ENCODE measurements at regions not wholly inside any gene's neighbourhood (a gene's known extent, or its start where the extent isn't known, plus 50 kb on each side); places are given as distances from the start of the nearest gene placed in this dataset.
A peak's percentile ranks its signal among the peaks of the same experiment; 100 is the strongest.

GRCh38 chr15:46265664-46266347 is 631.0 kb downstream of the SQOR start:
- DNase-seq (ENCODE audit: missing footprints): no peak
- no peak for ATAC-seq

GRCh38 chr15:46266661-46267060 is 631.8 kb downstream of the SQOR start:
- DNase-seq (ENCODE audit: missing footprints) (no peak), ATAC-seq (no peak)
- intact Hi-C loops (cut with DNase I): no loop called here

More at GRCh38 chr15:46265664-46266347, 631.0 kb downstream of the SQOR start:
- intact Hi-C loops (cut with DNase I): no loop called here

GRCh38 chr15:46270481-46271147 is 635.8 kb downstream of the SQOR start:
- DNase-seq (ENCODE audit: missing footprints): no peak
- intact Hi-C loops (cut with DNase I): no loop called here
- ATAC-seq: no peak

GRCh38 chr15:46275701-46276100 is 640.9 kb downstream of the SQOR start:
- DNase-seq (ENCODE audit: missing footprints) (no peak), ATAC-seq (no peak)
- intact Hi-C loops (cut with DNase I): no loop called here

DNA sequence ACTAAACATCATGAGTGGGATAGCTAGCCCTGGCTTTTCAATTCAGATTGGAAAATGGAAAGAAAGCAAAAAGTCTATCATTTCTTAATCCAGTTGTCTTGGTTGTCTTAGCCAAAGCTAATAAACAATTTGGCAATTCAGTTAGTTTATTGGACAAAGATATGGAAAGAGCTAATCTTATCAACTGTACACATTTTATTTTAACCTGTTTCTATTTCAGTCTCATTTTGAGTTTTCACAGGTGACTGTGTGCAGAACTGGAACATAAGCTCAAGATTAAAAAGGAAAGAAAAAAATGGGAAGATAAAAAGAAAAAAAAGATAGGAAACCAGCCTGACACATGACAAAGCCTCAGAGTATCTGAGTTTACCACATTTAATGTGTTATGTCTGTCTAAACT is 642.6 kb downstream of the SQOR start:
- no peak for ATAC-seq
- intact Hi-C loops (cut with DNase I): no loop called here
- DNase-seq (ENCODE audit: missing footprints): no peak

GRCh38 chr15:46278062-46278461 is 643.2 kb downstream of the SQOR start:
- DNase-seq (ENCODE audit: missing footprints): no peak
- intact Hi-C loops (cut with DNase I): no loop called here
- ATAC-seq: no peak

GRCh38 chr15:46278486-46279090 is 643.8 kb downstream of the SQOR start:
- ATAC-seq (no peak), DNase-seq (ENCODE audit: missing footprints) (no peak)
- intact Hi-C loops (cut with DNase I): no loop called here

- ATAC-seq (no peak), DNase-seq (ENCODE audit: missing footprints) (no peak)
- intact Hi-C loops (cut with DNase I): loop anchor here (5.0 kb wide), 1 partner anchor 569 kb away; no protein-coding TSS in a partner anchor
These were observed 646.1 kb downstream of the SQOR start for GRCh38 chr15:46280762-46281542.

GRCh38 chr15:46293550-46293949 is 658.7 kb downstream of the SQOR start:
- intact Hi-C loops (cut with DNase I): no loop called here
- ATAC-seq: no peak
- no peak for DNase-seq (ENCODE audit: missing footprints)

GRCh38 chr15:46296002-46296401 is 661.2 kb downstream of the SQOR start:
- ATAC-seq: no peak
- intact Hi-C loops (cut with DNase I): no loop called here
- DNase-seq (ENCODE audit: missing footprints): no peak

- ATAC-seq (no peak), DNase-seq (ENCODE audit: missing footprints) (no peak)
- intact Hi-C loops (cut with DNase I): no loop called here
These were observed 662.0 kb downstream of the SQOR start for GRCh38 chr15:46296797-46297196.

DNA sequence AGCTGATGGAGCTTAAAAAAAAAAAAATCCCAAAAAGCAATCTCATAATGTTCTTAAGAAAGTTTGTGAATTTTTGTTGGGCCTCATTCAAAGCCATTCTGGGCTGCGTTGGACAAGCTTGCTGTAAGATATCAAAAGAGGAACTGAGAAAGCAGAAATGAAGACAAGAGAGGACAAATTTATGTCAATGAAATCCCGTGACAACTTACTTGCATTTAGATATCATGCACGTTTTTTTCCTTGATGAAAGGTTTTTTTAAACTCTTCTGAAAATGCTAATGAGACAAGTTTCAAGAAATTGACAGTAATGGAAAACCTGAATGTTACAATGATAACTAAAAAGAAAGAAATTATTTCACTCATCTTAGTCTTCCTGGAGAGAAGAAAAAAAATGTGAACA is 662.9 kb downstream of the SQOR start:
- DNase-seq (ENCODE audit: missing footprints) (no peak), ATAC-seq (no peak)
- intact Hi-C loops (cut with DNase I): no loop called here

DNA sequence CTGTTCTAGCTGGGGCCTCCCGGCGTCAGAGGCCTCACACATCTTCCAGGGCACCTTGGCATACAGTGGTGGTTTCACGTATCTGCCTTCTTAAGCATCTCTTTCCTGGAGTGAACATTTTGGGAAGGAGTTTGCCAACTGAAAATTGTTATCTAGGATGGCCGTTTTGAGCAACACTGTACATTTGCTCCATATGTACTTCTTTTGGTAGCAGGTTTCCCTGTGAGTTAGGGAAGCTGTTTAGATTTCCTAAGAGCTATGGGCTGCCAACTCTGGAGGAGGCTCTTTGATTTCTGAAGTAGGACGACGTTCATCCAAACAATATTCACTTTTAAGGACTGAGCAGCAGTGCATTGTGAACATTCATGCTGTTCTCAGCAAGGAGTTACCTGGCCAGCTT is 665.9 kb downstream of the SQOR start:
- ATAC-seq: no peak
- intact Hi-C loops (cut with DNase I): no loop called here
- DNase-seq (ENCODE audit: missing footprints): no peak

- DNase-seq (ENCODE audit: missing footprints) (no peak), ATAC-seq (no peak)
- intact Hi-C loops (cut with DNase I): no loop called here
These were observed 666.5 kb downstream of the SQOR start for GRCh38 chr15:46301291-46301690.

DNA sequence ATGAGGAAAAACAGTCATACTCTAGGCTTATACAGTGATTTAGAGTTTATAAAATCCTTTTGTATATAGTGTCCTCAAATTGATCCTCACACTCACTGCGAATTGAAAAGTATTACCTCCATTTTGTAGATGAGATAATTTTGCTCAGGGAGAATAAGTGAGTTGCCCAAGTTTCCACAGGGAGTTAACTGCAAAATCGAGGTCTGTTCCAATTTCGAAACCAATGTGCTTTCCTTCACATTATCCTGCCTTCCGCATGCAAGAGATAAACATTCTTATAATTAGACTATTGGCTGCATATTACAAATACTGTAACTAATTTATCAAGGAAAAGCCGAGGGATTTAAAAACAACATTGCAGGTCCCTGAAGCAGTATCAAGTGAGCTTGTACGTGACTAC is 667.0 kb downstream of the SQOR start:
- ATAC-seq (no peak), DNase-seq (ENCODE audit: missing footprints) (no peak)
- intact Hi-C loops (cut with DNase I): no loop called here

- intact Hi-C loops (cut with DNase I): no loop called here
- DNase-seq (ENCODE audit: missing footprints) (no peak), ATAC-seq (no peak)
These were observed 669.5 kb downstream of the SQOR start for GRCh38 chr15:46304321-46304720.

GRCh38 chr15:46307746-46308145 is 672.9 kb downstream of the SQOR start:
- intact Hi-C loops (cut with DNase I): no loop called here
- no peak for ATAC-seq
- no peak for DNase-seq (ENCODE audit: missing footprints)

DNA sequence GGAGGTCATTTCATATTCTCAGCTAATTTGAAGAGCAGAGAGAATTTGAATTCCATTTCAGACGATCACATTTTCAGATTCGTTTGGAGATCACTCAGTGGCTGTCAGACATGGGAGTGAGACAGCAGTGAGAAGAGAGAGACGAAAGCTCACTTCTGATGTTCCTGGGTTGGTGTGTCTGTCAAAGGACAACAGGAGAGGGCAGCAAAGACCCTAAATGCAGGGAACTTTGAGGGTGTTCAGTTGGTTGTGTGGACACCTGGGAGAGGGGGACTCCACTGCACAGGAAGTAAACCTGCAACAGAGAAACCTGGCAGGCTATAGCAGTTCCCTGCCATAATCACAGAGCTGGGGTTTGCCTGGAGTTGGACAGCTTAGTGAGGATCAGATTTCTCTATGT is 675.1 kb downstream of the SQOR start:
- intact Hi-C loops (cut with DNase I): loop anchor here (10.0 kb wide), 2 partner anchors 185 to 595 kb away; no protein-coding TSS in a partner anchor
- no peak for ATAC-seq
- DNase-seq (ENCODE audit: missing footprints): no peak

DNA sequence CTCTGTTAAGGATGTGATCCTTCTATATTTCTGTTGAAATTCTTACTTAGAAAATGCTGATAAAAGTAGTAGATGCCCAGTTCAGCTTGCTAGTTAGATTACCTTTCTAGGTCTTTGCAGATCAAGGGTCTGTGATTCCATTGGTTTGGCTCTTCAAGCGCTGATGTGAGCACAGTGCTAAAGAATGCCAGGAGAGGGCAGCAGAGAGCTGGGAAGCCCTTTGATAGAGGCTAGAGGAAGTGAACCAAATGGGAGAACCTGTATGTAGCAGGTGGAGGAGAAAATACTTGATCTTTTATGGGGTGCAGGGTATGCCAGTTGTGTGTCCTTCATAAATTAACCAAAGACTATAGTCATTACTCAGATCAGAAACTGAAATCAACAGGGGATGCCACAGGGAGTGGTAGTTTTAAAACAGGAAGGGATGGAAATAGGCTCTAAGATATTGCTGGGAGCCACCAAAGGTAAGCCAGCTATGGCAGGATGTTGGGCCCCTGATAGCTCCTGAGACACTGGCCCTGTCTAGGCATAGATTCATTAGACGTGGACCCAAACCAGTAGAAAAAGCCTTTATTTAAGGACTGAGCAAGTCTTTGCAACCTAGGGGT is 677.4 kb downstream of the SQOR start:
- DNase-seq (ENCODE audit: missing footprints) (no peak), ATAC-seq (peak; percentile 70)
- intact Hi-C loops (cut with DNase I): loop anchor here (10.0 kb wide), 2 partner anchors 183 to 597 kb away; no protein-coding TSS in a partner anchor
